SK-N-SH (cell line): ENCODE measurements at regions not wholly inside any gene's neighbourhood (a gene's known extent, or its start where the extent isn't known, plus 50 kb on each side); places are given as distances from the start of the nearest gene placed in this dataset.

ENCODE experiments used
- CTCF ChIA-PET: fragments of 300-600, 350-600 bp; formaldehyde crosslinking; extraction: SDS; loops from one replicate; lab custom pipeline; 2021; lab: Yijun Ruan, JAX
- POLR2A ChIA-PET: fragments of 350-600 bp; sonication (Branson Sonifier 250); formaldehyde crosslinking; extraction: SDS; loops from one replicate; lab custom pipeline; 2020; ENCODE audit warnings: antibody characterized with exemption, inconsistent platforms; lab: Yijun Ruan, JAX
- DNase-seq: peaks from one replicate; pipeline ENCODE4 v3.0.0; 2012
- H2AFZ ChIP-seq: fragments of 200-600 bp; sonication (generic); 2 replicates; pipeline ENCODE4 v1.8.1; 2016; ENCODE audit warnings: antibody characterized with exemption, mild to moderate bottlenecking, low read depth
- H3F3A ChIP-seq: fragments of 200-600 bp; sonication (generic); replicated peaks from 2 replicates; pipeline ENCODE3; 2016; ENCODE audit warnings: antibody characterized with exemption, mild to moderate bottlenecking; ENCODE audit not compliant: insufficient read depth
- H3K27ac ChIP-seq, 2 experiments: fragments of 200-500 bp in 1 of 2; fragments of 200-600 bp in 1 of 2; sonication (Bioruptor generic) in 1 of 2; sonication (generic), shearing (Covaris generic) in 1 of 2; 2 replicates each; pipeline versions ENCODE4 v1.5.1 to v1.6.1; 2014 to 2016; ENCODE audit warnings: low read depth in 2 of 2, inconsistent platforms in 1 of 2, low read length in 1 of 2, mild to moderate bottlenecking in 1 of 2, mixed read lengths in 1 of 2
- H3K27me3 ChIP-seq: fragments of 200-600 bp; sonication (generic), shearing (Covaris generic); 2 replicates; pipeline ENCODE4 v1.6.1; 2016; ENCODE audit warnings: mixed run types; ENCODE audit not compliant: insufficient read depth
- H3K36me3 ChIP-seq, 2 experiments: fragments of 200-500 bp in 1 of 2; fragments of 200-600 bp in 1 of 2; sonication (Bioruptor generic) in 1 of 2; sonication (generic) in 1 of 2; replicated peaks in 1 of 2; 2 replicates each; pipeline versions ENCODE3 to v1.5.1; 2014 to 2016; ENCODE audit warnings: low read length in 1 of 2, mild to moderate bottlenecking in 1 of 2; ENCODE audit not compliant: insufficient read depth in 2 of 2, control insufficient read depth in 1 of 2
- H3K4me1 ChIP-seq, 2 experiments: fragments of 200-500 bp in 1 of 2; fragments of 200-600 bp in 1 of 2; sonication (Bioruptor generic) in 1 of 2; sonication (generic), shearing (Covaris generic) in 1 of 2; 2 replicates each; pipeline versions ENCODE4 v1.5.1 to v1.6.1; 2014 to 2016; ENCODE audit warnings: low read depth in 1 of 2, low read length in 1 of 2, mixed run types in 1 of 2; ENCODE audit not compliant: insufficient read depth in 2 of 2, control insufficient read depth in 1 of 2
- H3K4me2 ChIP-seq: fragments of 200-600 bp; sonication (generic), shearing (Covaris generic); 2 replicates; pipeline ENCODE4 v1.6.1; 2017; ENCODE audit warnings: mixed run types
- H3K4me3 ChIP-seq, 2 experiments: fragments of 200-500 bp in 1 of 2; fragments of 200-600 bp in 1 of 2; sonication (Bioruptor generic) in 1 of 2; sonication (generic), shearing (Covaris generic) in 1 of 2; 2 replicates each; pipeline versions ENCODE4 v1.5.1 to v1.8.1; 2014 to 2016; ENCODE audit warnings: low read depth in 2 of 2, inconsistent platforms in 1 of 2, low read length in 1 of 2, mild to moderate bottlenecking in 1 of 2, mixed read lengths in 1 of 2, moderate library complexity in 1 of 2
- H3K79me2 ChIP-seq: fragments of 200-600 bp; sonication (generic); 2 replicates; pipeline ENCODE4 v1.8.1; 2017; ENCODE audit warnings: mild to moderate bottlenecking; ENCODE audit not compliant: insufficient read depth
- H3K9ac ChIP-seq: fragments of 200-600 bp; sonication (generic); 2 replicates; pipeline ENCODE4 v1.6.1; 2017; ENCODE audit warnings: mixed run types
- H3K9me2 ChIP-seq: fragments of 200-600 bp; sonication (generic); 2 replicates; pipeline ENCODE4 v1.6.1; 2017; ENCODE audit warnings: mixed run types
- H3K9me3 ChIP-seq: fragments of 200-600 bp; sonication (generic); 2 replicates; pipeline ENCODE4 v1.6.1; 2017; ENCODE audit warnings: mixed run types, mild to moderate bottlenecking, moderate library complexity
- H4K20me1 ChIP-seq: fragments of 200-600 bp; sonication (generic); 2 replicates; pipeline ENCODE4 v1.6.1; 2017; ENCODE audit warnings: mild to moderate bottlenecking, mixed run types; ENCODE audit not compliant: insufficient read depth
- CHD2 ChIP-seq: fragments of 150-350 bp; IDR thresholded peaks from 2 replicates; pipeline ENCODE4 v1.6.1; 2018; ENCODE audit warnings: low read length; ENCODE audit not compliant: partially characterized antibody
- EP300 ChIP-seq, 2 experiments: IDR thresholded peaks; 2 replicates each; pipeline versions ENCODE4 v1.4.0 to v1.6.1; 2012; ENCODE audit warnings: borderline replicate concordance in 1 of 2, low read depth in 1 of 2, low read length in 1 of 2
- FOSL2 ChIP-seq: IDR thresholded peaks from 2 replicates; pipeline ENCODE4 v1.4.0; 2012; ENCODE audit warnings: low read depth, mild to moderate bottlenecking, moderate library complexity, borderline replicate concordance
- FOXJ3 ChIP-seq: sonication (generic); formaldehyde crosslinking; IDR thresholded peaks from 2 replicates; pipeline ENCODE4 v1.5.1; 2020; ENCODE audit warnings: mild to moderate bottlenecking, missing genetic modification reagents
- FOXM1 ChIP-seq: IDR thresholded peaks from 2 replicates; pipeline ENCODE4 v1.4.0; 2012; ENCODE audit warnings: low read depth, mild to moderate bottlenecking
- GABPA ChIP-seq: IDR thresholded peaks from 2 replicates; pipeline ENCODE4 v1.4.0; 2012; ENCODE audit warnings: low read depth, mild to moderate bottlenecking
- JUND ChIP-seq: IDR thresholded peaks from 2 replicates; pipeline ENCODE4 v1.4.0; 2012
- MXI1 ChIP-seq: IDR thresholded peaks from 2 replicates; pipeline ENCODE4 v1.6.1; 2012; ENCODE audit warnings: mild to moderate bottlenecking, low read depth, low read length, improper control_type of control experiment
- NFIC ChIP-seq: IDR thresholded peaks from 2 replicates; pipeline ENCODE4 v1.4.0; 2012; ENCODE audit warnings: borderline replicate concordance
- PBX3 ChIP-seq: IDR thresholded peaks from 2 replicates; pipeline ENCODE4; 2012
- POLR2AphosphoS5 ChIP-seq: IDR thresholded peaks from 2 replicates; pipeline ENCODE4 v1.6.1; 2012; ENCODE audit warnings: low read depth, low read length
- RCOR1 ChIP-seq: fragments of 150-350 bp; IDR thresholded peaks from 2 replicates; pipeline ENCODE4 v1.6.1; 2017; ENCODE audit warnings: antibody characterized with exemption, low read length
- REST ChIP-seq: IDR thresholded peaks from 2 replicates; pipeline ENCODE4 v1.6.1; 2012; ENCODE audit warnings: mild to moderate bottlenecking, low read depth, low read length, moderate library complexity
- RXRA ChIP-seq: IDR thresholded peaks from 2 replicates; pipeline ENCODE4 v1.4.0; 2012; ENCODE audit warnings: low read depth, mild to moderate bottlenecking, borderline replicate concordance
- TAF1 ChIP-seq: IDR thresholded peaks from 2 replicates; pipeline ENCODE4 v1.6.1; 2012; ENCODE audit warnings: low read depth, mild to moderate bottlenecking, low read length, moderate library complexity, borderline replicate concordance
- TEAD4 ChIP-seq: IDR thresholded peaks from 2 replicates; pipeline ENCODE4 v1.4.0; 2012; ENCODE audit warnings: mild to moderate bottlenecking, borderline replicate concordance; ENCODE audit not compliant: insufficient read depth
- USF2 ChIP-seq: fragments of 150-350 bp; IDR thresholded peaks from 2 replicates; pipeline ENCODE4 v1.6.1; 2017; ENCODE audit warnings: antibody characterized with exemption, low read length, low read depth, borderline replicate concordance
- ZBTB33 ChIP-seq: IDR thresholded peaks from 2 replicates; pipeline ENCODE4 v1.4.0; 2012; ENCODE audit warnings: low read depth, borderline replicate concordance
- WGBS: methylation state at CpG from one replicate; pipeline ENCODE4 v1.1.6; 2017; ENCODE audit warnings: low lambda C conversion rate; 5-methylcytosine and 5-hydroxymethylcytosine counted together
- TF ChIP-seq, protein P1 (sequence below): IDR thresholded peaks from 2 replicates; pipeline ENCODE4 v1.4.0; 2012; ENCODE audit warnings: low read depth

DNA sequence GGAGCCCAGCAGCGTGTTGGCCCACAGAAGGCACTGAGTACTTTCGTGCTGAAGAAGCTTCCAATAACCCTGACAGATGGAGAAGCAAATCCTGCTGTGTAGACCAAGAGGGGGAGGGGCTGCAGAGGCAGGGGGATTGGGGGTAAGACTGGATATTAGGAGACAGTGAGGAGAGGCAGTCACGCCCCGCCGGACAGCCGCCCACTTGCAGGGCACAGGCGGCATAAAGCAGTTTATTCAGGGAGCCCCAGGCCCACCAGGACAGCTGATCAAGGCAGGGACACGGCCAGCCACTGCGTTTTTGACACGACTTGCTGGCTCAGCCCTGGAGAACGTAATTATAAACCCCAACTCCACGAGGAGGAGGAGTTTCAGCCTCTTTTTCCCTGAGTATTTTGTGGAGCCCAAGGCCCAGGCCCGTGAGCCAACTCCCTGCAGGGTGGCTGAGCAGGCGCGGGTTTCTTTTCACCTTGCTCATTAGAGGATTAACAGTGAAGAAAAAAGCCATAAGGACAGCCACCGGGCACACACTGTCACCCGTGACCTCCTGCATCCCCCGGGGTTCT, 177.9 kb downstream of the TFAP2C start:
- H3K9ac ChIP-seq, result no peak overlapping the region
- TF ChIP-seq RXRA (no peak), RCOR1 (no peak), USF2 (no peak), TEAD4 (no peak), FOXJ3 (no peak), FOXM1 (no peak), ZBTB33 (no peak), NFIC (no peak), CHD2 (no peak), GABPA (no peak), EP300 (IDR thresholded peaks at IDR 0.05; ENCODE audit: borderline replicate concordance in 1 of 2, low read depth in 1 of 2, low read length in 1 of 2) (no peak), TAF1 (no peak), JUND (no peak), POLR2AphosphoS5 (no peak), PBX3 (no peak), REST (no peak), FOSL2 (no peak), MXI1 (no peak)
- TF ChIP-seq, protein P1, sequence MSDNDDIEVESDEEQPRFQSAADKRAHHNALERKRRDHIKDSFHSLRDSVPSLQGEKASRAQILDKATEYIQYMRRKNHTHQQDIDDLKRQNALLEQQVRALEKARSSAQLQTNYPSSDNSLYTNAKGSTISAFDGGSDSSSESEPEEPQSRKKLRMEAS, result no peak
- H4K20me1 ChIP-seq, result no peaks in the 10 kb centered on the region
- H3K27ac ChIP-seq, result no peak overlapping the region
- H3F3A ChIP-seq, result no peaks in the 10 kb centered on the region
- no peaks in the 10 kb centered on the region for H3K9me2 ChIP-seq
- H3K4me1 ChIP-seq, result no peaks in the 10 kb centered on the region
- no peak overlapping the region for H2AFZ ChIP-seq
- H3K9me3 ChIP-seq, result no peaks in the 10 kb centered on the region
- no peaks in the 10 kb centered on the region for H3K79me2 ChIP-seq
- ChIA-PET CTCF (no interaction called here), POLR2A (no interaction called here)
- WGBS, result 6% methylated on average over 9 of the region's 18 CpGs
- no peaks in the 10 kb centered on the region for H3K36me3 ChIP-seq
- H3K27me3 ChIP-seq, result peaks cover 61% of the 10 kb centered on the region
- no peak for DNase-seq
- no peak overlapping the region for H3K4me3 ChIP-seq
- no peak overlapping the region for H3K4me2 ChIP-seq
